Kidney tubule cell (primary cell): ENCODE measurements at regions not wholly inside any gene's neighbourhood (a gene's known extent, or its start where the extent isn't known, plus 50 kb on each side); places are given as distances from the start of the nearest gene placed in this dataset.

Experiments
- DNase-seq: peaks from one replicate; pipeline ENCODE4 v3.0.0-alpha.2; 2018; ENCODE audit warnings: low spot score

DNA sequence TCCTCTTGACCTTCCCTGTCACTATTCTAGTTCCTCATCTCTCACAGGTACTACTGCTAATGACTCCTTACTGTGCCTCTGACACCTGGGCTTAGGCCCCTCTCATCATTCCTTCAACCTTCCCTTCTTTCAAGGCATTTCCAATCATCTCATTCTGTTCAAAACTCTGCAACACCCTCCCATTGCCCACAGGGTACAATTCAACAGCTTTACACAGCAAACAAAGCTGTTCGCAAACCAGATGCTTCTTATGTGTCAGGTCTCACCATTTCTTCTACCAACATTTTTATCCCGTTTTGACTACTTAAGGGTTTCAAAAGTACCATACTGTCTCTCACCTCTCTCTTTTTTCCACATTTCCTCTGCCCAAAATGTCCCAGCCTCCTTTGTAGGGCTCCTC is 84.4 kb upstream of the ID4 start:
- no peak for DNase-seq

DNA sequence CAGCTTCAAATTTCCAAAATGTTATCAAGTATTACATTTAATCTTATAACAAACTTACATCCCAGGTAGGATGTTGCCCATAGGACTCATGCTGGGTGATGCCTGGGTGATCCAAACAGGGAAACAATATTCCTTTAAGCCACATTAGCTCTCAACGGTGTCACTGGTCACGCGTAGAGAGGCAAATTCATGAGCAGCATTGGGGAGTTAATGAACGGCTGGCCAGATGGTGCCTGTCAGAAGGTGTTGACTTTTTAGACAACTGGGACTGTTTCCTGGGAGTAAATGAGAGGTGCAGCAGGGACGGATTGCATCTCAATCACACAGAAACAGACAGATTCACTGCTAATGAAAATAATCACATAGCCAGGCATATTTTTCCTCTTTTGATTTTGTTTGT is 83.3 kb upstream of the ID4 start:
- no peak for DNase-seq

DNA sequence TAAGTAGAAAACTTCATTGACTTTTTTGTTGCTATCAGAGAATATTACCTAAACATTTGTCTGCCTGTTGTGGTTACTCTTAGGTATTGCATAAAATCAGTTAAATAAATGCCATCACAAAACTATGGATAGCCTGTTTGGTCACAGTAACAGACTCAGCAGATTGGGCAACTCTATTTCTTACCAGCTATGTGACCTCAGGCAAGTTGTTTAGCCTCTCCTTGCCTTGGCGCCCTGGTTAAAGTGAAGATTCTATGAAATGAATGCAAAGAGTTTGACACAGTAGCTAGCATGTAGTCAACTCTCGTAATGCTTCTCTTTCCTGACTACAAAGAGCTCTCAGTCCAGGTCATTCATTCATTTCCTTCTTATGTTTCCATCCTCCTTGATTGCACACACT is 82.5 kb upstream of the ID4 start:
- no peak for DNase-seq

DNA sequence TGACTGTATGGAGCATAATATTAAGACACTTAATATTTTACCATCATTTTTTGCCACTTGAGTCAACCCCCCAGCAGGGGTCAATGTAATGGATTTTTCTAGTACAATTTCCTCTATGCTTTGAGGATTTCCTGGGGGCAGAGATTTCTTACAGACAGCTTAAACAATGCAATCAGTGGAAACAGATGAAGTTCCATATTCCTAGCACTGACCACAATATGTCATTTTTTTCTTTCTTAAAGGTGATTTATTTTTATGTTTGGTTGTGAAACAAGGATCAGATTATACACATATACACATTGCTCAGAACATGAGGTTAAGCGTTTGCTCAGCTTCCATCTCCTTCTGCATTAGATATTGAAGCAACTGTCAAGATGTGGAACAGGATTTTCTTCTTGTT is 82.0 kb upstream of the ID4 start:
- no peak for DNase-seq

DNA sequence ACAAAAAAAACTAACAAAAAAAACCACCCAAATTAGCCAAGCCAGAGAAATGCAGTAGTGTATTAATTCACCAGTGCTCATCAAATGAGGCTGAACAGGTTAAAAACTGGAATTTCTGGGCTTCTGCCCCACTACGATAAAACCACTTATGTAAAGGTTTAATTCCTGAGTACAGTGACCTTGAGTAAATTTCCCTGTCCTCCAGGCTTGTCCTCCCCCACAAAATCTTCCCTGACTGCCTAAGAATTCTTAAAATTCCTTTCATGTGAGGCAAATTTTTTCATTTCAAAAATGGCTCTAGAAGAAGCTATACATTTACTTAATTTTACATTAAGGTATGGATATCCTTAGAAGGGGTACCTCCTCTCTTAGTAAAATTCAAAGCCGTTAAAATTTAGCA is 80.1 kb upstream of the ID4 start:
- peak; percentile 39 for DNase-seq

DNA sequence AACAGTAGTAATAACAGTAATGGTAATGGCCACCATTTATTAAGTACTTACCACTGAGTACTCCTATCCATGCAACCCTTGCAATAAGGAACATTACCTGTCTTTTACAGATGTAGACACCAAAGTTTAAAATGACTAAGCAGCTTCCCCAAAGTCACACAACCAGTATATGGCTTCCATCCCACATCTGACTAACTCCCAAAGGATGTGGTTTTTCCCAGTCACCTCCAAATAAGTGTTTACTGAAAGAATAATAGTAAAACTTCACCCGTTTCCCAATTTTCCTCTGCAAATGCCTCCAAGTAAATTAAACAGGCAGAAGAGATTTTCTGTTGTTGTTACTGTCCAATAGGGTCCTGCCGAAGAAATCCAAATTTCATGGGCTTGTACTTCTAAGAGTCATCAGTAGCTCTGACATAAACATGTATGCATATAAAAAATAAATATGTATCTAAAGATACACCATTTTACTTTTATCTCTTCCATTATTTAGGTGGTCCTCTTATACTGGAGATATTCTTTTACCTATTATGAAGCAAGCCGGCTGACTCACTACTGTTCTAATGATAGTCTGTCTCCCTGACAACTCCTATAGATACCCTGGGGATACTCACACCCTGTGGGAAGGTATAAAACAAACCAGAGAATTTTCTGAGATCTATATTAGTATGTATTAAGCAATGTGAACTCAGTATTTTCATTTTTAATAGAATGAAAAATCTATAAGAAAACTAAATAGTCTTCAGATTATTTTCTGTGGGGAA is 77.9 kb upstream of the ID4 start:
- peak; percentile 86 for DNase-seq

DNA sequence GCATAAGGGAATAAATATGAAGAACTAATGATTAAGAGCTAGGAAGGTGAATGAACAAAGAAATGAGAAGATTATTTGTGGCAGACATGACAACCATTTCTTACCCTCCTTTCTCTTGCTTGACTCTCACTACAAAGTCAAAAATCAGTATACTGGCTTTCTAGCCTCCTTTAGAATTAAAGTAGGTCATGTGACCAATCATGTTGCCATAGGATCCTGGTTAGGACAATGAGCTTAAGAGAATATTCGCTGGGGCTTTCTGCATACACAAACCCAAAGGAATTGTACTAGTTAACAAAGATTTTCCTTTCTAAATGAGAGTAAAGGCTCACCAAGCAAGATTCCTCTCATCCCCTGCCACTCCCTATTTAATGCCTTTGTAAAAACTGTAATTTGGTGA is 76.0 kb upstream of the ID4 start:
- no peak for DNase-seq

DNA sequence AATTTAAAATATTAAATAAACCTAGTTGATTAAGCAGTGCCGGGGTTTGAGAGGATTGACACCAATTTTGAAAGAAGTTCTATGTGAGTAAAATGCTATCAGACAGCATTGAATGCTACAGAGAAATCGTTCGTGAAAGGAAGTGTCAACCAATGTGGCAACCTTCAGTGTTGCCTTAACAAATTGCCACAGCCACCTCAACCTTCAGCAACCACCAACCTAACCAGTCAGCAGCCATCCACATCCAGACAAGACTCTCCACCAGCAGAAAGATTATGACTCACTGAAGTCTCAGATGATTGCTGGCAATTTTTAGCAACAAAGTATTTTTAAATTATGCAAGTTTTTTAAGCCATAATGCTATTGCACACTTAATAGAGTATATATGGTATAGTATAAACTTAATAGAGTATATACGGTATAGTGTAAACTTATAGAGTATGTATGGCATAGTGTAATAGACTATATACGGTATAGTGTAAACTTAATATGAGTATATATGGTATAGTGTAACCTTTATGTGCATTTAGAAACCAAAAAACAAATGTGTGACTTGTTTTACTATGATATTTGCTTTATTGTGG is 65.3 kb upstream of the ID4 start:
- DNase-seq: peak; percentile 53

DNA sequence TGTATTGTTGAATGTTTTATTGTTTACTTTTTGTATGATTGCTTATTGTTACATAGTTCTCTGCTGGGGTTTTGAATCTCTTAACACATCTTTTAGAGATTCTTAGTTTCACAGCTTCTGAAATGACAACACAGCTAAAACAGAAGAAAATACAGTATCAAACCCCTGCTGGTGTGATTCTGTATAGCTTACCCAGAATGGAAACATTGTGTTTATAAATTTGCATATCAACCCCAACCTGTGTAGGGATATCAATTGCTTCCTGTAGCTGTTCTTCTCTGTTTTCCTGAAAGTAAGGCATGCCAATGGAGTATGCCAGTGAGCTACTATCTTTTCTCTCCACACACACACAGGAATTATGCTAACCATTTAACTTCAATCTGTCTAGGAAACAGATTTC is 64.3 kb upstream of the ID4 start:
- DNase-seq: no peak

DNA sequence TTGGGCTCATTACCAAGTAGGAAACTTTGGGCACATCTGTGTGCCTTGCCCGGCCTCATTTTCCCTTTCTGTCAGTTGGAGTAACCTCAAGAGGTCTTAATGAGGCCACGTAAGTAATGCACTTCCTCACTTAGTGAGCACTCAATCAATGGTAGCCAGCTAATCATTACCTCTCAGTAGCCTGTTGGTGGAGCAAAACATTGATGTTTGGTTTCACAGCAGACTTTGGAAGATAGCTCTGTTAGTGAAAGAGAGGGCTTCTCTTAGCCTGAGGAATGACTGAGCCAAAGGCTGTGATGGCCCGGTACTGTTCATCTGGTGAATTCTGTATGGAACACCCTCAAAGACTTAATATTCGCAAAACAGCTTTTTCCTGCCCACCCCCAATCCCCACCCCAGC is 55.9 kb upstream of the ID4 start:
- DNase-seq: peak; percentile 4

DNA sequence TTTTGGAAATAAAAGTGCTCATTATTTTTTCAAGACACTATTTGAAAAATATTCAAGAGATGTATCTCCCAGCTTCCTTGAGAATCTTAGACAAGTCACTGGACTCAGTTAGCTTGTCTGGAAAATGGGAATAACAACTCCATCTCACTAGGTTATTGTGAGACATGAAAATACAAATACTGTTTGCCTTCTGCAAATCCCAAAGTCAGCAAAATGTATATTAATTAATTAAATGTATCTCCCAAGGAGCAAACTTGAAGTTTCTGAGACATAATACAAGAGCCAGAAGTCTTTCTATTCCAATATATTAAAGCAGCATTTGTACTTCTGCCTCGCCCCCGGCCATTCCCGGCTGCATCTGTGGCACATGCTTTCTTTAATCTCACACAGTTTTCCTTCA is 54.6 kb upstream of the ID4 start:
- no peak for DNase-seq
